ENCODE measurements at regions not wholly inside any gene's neighbourhood (a gene's known extent, or its start where the extent isn't known, plus 50 kb on each side); places are given as distances from the start of the nearest gene placed in this dataset.

DNA sequence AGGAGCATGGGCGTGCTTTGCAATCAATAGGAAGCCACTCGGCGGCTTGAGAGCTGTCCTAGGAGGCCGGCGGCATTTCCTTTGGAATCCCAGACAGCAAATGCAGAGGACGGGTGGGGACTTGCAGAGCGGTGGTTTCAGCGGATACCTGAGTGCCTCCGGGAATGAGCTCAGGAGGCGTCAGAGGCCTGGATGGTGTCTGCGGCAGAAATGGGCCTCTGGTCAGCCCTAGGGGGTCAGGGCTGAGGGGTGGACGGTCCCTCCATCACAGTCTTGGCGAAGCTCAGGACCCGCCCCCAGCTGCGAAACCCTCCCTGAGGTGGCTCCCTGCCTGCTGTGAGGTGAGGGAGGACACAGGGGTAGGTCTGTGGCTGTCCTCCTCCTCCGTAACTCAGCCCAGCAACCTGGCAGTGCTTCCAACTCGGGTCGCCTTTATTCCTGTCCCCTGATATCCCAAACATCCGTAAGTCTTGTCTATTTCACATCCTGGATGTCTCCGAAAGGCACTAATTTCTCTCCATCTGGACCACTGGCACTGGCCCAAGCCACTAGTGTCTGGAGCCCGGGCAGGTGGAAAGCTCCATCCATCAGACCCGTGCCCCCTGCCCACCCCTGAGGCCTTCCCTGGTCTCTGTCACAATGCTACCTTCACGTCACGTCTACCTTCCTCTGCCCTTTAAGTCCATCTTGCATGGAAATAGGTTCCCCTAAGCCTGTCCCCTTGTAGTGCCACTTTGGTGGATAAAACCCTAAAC lies 686.6 kb downstream of the BRD1 start:
- no peak for DNase-seq

DNA sequence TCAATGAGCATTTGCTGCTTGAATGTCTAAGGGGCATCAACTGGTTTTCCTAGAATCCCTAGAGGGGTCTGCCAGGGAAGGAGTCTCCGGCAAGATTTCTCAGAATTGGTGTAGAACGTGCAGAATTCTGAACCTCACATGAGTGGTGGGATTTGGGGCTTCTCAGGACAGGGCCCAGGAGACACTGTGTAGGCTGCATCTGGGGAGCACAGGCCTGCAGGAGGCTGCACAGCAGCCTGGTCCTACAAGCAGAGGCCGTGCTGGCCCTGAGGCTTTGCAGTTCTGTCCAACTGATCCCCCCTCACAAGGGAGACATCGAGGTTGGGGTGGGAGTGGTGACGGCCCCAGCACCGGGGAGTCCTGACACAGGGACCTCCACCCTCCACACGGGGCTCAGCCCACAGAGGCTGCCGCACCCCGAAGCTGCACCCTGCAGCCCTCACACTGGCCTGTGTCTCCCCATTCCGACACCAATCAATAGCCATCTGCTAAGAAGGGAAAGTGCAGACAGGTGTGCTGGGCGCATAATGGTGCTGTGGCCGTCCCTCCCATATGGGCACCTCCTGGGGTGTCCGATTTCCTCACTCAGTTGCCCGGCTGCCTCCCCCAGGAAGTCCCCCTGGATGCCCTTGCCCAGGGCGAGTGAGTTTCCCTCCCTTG lies 688.1 kb downstream of the BRD1 start:
- no peak for DNase-seq

DNA sequence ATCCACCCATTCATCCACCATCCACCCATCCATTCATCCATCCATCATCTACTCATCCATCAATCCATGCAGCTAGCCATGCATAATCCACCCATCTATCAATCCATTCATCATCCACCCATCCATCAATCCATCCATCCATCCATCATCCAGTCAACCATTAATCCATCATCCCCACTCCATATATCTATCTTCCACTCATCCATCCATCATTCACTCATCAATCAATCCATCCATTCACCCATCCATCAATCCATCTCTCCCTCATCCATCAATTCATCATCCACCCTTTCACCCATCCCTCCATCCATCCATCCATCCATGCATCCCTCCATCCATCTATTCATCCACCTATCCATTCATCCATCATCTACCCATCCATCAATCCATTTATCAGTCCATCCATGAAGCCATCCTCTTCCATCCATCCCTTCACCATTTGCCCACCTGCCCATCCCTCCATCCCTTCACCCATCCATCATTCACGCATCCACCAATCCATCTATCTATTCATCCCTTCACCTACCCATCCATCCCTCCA lies 689.4 kb downstream of the BRD1 start:
- no peak for DNase-seq

GRCh38 chr22:49137206-49137840 lies 690.4 kb downstream of the BRD1 start:
- no peak for DNase-seq

DNA sequence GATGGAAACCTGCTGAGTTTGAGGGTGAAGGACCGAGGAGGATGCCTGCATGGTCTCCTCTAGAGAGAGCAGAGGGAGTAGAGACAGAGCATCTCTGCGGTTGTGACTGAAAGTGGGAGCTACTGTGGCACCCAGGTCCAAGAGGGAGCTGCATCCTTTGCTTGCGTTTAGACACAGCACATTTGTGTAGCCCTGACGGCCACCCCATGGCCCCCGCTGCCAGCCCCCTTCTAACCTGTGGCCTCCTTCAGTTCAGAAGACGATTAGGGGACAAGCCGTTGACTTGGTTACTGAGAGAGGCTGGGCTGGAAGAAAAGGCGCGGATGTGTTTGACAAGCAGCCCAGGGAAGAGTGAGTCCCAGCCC lies 690.9 kb downstream of the BRD1 start:
- DNase-seq: no peak

- DNase-seq: no peak
Measured at GRCh38 chr22:49136041-49136815, 691.4 kb downstream of the BRD1 start.

- no peak for DNase-seq
Measured at GRCh38 chr22:49134076-49134475, 693.6 kb downstream of the BRD1 start.

DNA sequence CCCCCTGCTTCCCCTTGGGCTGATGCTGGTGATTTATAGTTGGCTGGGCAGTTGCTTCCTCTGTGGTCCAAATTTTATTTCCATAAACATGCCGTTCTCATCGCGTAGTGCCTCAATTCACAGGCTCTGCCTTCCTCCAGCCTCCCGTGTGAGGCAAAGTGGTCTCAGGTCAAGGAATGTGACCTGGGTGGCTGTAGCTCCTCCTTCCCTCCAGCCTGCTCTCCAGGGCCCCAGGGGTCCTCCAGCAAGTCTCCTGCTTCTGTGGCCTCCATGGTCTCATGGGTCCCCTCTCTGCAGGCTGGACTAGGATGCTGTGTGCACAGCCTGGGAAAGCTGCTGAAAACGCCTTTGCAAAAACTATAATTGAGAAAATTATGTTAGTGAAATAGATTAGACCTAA lies 694.1 kb downstream of the BRD1 start:
- no peak for DNase-seq

DNA sequence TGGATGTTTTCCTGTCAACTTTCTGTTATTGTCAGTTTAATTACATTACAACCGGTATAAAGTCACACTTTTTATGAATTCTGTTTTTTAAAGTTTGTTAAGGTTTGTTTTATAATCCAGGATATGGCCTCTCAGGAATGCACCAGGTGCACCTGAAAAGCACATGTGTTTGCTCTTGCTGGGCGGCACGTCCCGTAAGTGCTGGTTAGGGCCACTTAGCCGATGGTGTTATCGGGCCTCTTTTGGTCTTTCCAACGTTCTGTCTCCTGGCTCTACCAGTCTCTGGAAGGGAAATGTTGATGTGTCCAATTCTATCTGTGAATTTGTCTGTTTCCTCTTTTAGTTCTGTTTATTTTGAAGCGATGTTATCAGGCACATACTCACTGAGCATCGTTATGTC lies 695.7 kb downstream of the BRD1 start:
- no peak for DNase-seq

- no peak for DNase-seq
Measured at GRCh38 chr22:49129736-49130135, 697.9 kb downstream of the BRD1 start.

- no peak for DNase-seq
Measured at GRCh38 chr22:49128874-49129273, 698.8 kb downstream of the BRD1 start.

DNA sequence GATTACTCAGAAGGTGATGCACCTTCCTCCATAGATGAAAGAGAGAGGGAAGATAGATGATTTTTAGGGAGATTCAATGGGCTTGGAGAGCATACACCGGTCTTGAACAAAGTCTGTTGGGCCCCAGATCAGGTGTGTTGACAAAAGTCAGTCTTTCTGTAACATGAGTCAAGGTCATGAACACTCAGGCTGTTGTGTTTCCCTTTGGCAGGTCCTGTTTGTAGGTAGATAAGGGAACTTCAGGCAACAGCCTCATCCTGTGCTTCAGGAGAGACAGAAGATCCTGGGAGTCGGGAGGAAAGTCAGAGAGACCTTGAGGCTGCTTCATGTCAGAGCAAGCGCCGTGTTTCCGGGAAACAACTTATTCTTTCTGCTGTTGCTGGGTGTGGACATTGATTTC lies 703.1 kb downstream of the BRD1 start:
- DNase-seq: no peak

DNA sequence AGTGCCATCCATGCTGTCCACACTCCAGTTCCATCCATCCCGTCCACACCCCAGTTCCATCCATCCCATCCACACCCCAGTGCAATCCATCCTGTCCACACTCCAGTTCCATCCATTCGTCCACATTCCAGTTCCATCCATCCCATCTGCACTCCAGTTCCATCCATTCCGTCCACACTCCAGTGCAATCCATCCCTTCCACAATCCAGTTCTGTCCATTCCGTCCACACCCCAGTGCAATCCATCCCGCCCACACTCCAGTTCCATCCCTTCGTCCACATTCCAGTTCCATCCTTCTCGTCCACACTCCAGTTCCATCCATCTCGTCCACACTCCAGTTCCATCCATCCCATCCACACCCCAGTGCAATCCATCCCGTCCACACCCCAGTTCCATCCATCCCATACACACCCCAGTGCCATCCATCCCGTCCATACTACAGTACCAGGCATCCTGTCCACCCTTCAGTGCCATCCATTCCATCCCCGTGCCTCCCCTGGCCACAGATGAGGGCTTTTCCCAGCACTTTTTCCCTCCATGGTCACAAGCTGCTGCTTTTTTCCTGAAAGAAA lies 704.0 kb downstream of the BRD1 start:
- DNase-seq: no peak

DNA sequence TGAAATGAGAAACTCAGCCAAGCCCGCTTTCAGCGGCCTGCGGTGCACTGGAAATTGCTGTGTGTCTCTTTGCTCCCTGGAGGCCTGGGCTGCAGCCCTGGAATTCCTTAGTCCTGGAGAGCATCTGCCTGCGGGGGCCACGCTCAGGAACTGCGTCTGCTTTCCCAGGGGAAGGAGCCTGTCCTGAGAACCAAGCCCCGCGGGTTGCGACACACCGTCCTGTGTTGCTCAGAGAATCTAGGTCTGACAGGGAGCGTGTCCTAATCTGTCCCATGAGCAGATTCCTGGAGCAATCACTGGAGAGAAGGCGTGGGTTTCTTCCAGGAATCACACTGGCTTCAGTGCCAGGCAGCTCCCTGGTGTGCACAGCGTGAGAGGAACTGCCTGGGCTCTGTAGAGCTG lies 708.1 kb downstream of the BRD1 start:
- DNase-seq: no peak

GRCh38 chr22:49118065-49118464 lies 709.6 kb downstream of the BRD1 start:
- no peak for DNase-seq

GRCh38 chr22:49117486-49117885 lies 710.2 kb downstream of the BRD1 start:
- DNase-seq: no peak

- DNase-seq: no peak
Measured at GRCh38 chr22:49116486-49117120, 711.1 kb downstream of the BRD1 start.

DNA sequence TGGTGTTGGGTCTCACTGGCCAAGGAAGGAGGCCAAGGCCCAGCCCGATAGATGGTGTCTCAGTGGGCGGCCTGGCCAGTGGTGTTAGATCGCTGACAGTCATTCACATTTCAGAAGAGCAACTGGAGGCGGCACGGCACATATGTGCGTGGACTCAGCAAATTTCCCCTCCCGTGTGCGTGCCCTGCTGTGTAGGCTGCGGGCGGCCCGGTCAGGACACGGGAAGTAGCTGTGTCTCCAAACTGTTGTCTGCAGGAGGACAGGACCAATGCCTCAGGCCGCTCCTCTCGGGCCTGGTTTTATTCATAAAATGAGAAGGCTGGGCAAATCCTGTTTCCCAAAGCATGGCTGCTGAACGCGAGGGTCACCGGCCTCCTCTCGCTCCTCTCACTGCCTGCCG lies 711.7 kb downstream of the BRD1 start:
- no peak for DNase-seq

- DNase-seq: no peak
Measured at GRCh38 chr22:49115197-49115596, 712.5 kb downstream of the BRD1 start.

DNA sequence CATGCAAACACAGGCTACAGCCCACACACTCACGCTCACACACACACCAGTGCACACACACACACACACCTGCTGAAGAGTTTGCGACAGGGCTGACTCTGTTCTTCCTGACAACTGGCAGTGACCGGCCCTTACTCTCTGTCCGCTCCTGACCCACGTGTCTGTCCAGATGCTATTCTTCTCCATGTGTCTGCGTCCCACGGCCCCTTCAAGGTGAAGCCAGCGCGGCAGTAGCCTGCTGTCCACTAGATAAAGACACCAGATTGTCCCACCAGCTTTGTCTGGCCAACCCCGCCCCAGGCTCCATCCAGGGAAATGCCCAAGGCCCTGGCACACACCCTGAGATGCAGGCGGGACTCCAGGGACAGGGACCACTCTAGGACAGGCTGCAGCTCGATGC lies 713.9 kb downstream of the BRD1 start:
- no peak for DNase-seq

GRCh38 chr22:49112661-49113626 lies 714.7 kb downstream of the BRD1 start:
- DNase-seq: no peak

All from bone marrow (tissue), 2 donors.